T-helper 2 cell treated with Interferon-gamma antibody and Interleukin-4, amounts not matched to agents 5 μg/mL and 100 μg/mL, for 36 hours (primary cell): ENCODE measurements at regions not wholly inside any gene's neighbourhood (a gene's known extent, or its start where the extent isn't known, plus 50 kb on each side); places are given as distances from the start of the nearest gene placed in this dataset.

Source experiments
- DNase-seq: peaks from one replicate; pipeline ENCODE4 v3.0.0; 2021; ENCODE audit warnings: low spot score
- H3K27ac Mint-ChIP-seq: one replicate; pipeline ENCODE4 v1.8.0; 2021; ENCODE audit warnings: mild to moderate bottlenecking, mixed read lengths
- H3K27me3 Mint-ChIP-seq: one replicate; pipeline ENCODE4 v1.8.0; 2021; ENCODE audit warnings: low read depth, mixed read lengths
- H3K36me3 Mint-ChIP-seq: one replicate; pipeline ENCODE4 v1.8.0; 2021; ENCODE audit warnings: low read depth, mixed read lengths
- H3K4me1 Mint-ChIP-seq: one replicate; pipeline ENCODE4 v1.8.0; 2021; ENCODE audit warnings: low read depth, mixed read lengths
- H3K4me3 Mint-ChIP-seq: one replicate; pipeline ENCODE4 v1.8.0; 2022; ENCODE audit warnings: mild to moderate bottlenecking, moderate library complexity, mixed read lengths
- H3K9me3 Mint-ChIP-seq: one replicate; pipeline ENCODE4 v1.8.0; 2021; ENCODE audit warnings: mixed read lengths

DNA sequence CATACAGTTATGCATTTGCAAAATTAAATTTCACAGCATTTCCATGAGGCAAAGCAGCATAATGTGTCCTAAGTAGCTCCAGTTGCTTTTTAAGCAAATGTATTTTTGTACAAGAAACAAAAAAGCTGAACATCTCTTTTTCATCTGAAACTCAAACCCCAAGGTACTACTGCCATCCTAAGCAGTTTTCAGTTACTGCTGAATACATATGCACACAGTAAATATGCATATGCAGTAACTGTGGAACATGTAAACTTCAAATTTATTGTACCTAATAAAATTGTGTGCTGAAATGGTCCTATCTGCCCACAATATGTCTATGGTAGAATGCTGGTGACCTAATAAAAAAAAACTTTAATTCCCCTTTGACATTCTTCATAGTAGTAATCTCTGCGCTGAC, 458.6 kb upstream of the INTU start:
- H3K4me3 Mint-ChIP-seq: no peak overlapping the region
- DNase-seq: no peak
- H3K9me3 Mint-ChIP-seq: peaks cover 3% of the 10 kb centered on the region
- no peak overlapping the region for H3K27ac Mint-ChIP-seq
- no peaks in the 10 kb centered on the region for H3K36me3 Mint-ChIP-seq
- no peaks in the 10 kb centered on the region for H3K4me1 Mint-ChIP-seq
- no peaks in the 10 kb centered on the region for H3K27me3 Mint-ChIP-seq

DNA sequence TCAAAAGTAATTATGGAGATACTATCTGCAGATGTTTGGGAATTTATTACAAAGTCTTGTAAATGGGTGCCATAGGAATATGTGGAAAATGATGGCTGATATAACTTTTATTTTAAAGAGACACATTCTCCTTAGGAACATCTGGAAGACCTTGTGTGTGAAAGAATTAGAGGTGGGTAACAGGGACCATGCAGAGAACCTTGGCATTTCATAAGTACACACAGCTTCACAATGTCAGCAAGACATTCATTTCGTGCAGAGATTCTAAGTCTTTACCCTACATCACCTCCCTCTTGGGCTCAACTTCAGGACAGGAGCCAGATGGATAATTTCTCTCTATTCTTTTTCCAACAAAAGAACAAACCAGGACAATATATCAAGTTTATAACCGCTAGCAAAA, 458.1 kb upstream of the INTU start:
- H3K27me3 Mint-ChIP-seq: no peaks in the 10 kb centered on the region
- no peak for DNase-seq
- peaks cover 3% of the 10 kb centered on the region for H3K9me3 Mint-ChIP-seq
- no peak overlapping the region for H3K27ac Mint-ChIP-seq
- H3K4me1 Mint-ChIP-seq: no peaks in the 10 kb centered on the region
- H3K36me3 Mint-ChIP-seq: no peaks in the 10 kb centered on the region
- no peak overlapping the region for H3K4me3 Mint-ChIP-seq

DNA sequence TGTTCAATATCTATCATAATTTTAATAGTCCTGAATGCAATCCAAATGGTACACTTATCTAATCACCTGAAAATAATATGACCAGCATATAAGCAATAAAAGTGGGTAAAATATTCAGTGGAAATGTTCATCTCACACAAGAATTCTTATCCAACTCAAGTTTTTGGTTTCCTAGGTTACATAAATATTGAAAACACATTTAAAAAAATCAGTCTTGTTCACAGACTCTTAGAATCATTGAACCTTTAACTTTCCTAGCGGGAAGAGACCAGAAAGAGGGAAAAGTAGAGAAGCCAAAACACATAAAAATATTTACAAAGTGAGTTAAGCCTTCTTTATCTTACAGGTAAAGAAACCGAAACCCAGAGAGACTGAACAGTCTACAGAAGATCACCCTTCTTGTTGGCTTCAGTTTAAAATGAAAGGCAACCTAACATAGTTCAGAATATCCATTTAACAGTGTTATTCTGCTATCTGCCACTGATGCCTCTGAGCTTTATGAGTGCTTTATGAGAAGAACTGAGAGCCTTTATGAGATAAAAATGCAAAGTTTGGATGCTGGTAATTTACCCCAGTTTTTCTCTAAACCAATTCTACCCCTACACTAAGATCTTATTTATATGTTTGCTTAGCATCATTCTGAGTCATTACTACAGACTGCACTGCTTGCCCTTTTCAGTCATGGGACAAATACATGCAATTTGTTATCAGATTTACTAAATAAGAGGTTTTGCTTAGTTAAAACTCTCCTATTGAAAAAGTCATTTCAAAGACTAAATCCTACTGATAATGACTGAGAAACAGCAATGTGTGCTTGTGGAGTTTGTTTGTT, 453.3 kb upstream of the INTU start:
- H3K27me3 Mint-ChIP-seq: no peaks in the 10 kb centered on the region
- H3K9me3 Mint-ChIP-seq: peaks cover 12% of the 10 kb centered on the region
- no peak for DNase-seq
- H3K27ac Mint-ChIP-seq: no peak overlapping the region
- no peak overlapping the region for H3K4me3 Mint-ChIP-seq
- no peaks in the 10 kb centered on the region for H3K36me3 Mint-ChIP-seq
- H3K4me1 Mint-ChIP-seq: no peaks in the 10 kb centered on the region

DNA sequence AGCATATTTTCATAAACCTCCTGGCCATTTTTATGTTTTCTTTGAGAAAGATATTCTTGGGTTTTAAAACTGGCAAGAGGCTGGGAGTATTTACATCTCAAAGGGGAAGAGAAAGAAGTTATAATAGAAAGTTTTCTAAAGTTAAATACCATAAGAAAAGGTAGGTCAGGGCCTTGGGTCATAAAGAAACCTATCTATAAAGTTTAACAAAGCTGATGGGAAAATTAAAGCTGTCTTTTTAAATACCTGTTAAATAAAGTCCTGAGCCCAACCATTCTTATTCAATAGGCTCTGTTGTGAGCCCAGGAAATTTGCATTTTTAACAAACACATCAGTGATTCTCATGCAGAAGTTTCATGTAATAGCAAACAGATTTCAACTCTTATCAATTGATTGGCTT, 451.8 kb upstream of the INTU start:
- no peaks in the 10 kb centered on the region for H3K4me1 Mint-ChIP-seq
- no peak for DNase-seq

DNA sequence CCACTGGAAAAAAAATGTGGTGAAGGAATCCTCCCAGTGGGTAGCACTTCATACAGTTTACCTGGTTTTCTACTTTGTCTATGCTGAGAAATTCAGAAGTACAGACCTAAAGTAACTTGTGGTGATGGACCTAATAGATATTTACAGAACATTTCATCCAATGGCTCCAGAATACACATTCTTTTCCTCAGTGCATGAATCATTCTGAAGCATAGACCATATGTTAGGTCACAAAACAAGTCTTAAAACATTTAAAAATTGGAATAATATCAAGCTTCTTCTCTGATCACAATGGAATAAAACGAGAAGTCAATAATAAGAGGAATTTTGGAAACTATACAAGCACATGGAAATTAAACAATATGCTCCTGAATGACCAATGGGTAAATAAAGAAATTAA, 450.1 kb upstream of the INTU start:
- no peak overlapping the region for H3K27ac Mint-ChIP-seq
- no peak overlapping the region for H3K4me3 Mint-ChIP-seq
- H3K9me3 Mint-ChIP-seq: peaks cover 20% of the 10 kb centered on the region
- H3K36me3 Mint-ChIP-seq: no peaks in the 10 kb centered on the region
- no peaks in the 10 kb centered on the region for H3K27me3 Mint-ChIP-seq
- H3K4me1 Mint-ChIP-seq: no peaks in the 10 kb centered on the region
- no peak for DNase-seq

More for the DNA sequence above, 451.8 kb upstream of the INTU start:
- Mint-ChIP-seq H3K27me3 (no peaks in the 10 kb centered on the region), H3K36me3 (no peaks in the 10 kb centered on the region), H3K4me3 (no peak overlapping the region), H3K9me3 (peaks cover 19% of the 10 kb centered on the region), H3K27ac (no peak overlapping the region)

DNA sequence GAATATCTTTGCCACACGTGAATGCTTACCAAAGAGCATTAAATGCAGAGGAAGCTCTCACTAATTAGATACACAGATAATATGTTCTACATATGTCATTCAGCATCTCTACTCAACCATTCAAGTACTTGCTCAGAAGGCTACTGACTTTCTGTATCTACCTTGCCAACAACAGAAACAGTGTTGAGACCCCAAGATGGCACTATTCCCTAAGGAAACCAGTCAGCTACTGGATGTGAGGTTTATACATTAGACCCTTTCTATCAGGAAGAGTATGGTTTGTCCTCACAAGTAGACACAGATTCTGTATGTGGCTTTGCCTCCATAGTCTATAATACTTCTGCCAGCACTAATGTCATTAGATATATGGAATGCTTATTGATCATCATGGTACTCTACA, 443.9 kb upstream of the INTU start:
- peaks cover 16% of the 10 kb centered on the region for H3K9me3 Mint-ChIP-seq
- no peaks in the 10 kb centered on the region for H3K27me3 Mint-ChIP-seq
- H3K4me1 Mint-ChIP-seq: no peaks in the 10 kb centered on the region
- H3K4me3 Mint-ChIP-seq: no peak overlapping the region
- H3K36me3 Mint-ChIP-seq: no peaks in the 10 kb centered on the region
- no peak for DNase-seq
- H3K27ac Mint-ChIP-seq: no peak overlapping the region

DNA sequence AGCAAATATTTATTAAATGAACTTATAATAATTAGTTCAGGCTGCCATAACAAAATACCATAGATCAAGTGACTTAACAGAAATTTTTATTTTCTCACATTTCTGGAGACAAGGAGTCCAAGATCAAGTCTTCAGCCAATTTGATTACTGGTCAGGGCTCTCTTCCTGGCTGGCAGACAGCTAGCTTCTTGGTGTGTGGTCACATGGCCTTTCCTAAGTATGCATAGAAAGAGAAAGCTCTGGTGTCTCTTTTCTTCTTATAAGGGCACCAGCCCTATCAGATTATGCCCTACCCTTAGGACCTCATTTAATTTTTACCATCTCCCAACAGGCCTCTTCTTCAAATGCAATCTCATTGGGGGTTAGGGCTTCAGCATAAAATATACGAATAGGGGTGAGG, 438.5 kb upstream of the INTU start:
- DNase-seq: no peak
- Mint-ChIP-seq H3K4me1 (no peaks in the 10 kb centered on the region), H3K27ac (no peak overlapping the region), H3K27me3 (no peaks in the 10 kb centered on the region), H3K4me3 (no peak overlapping the region), H3K36me3 (no peaks in the 10 kb centered on the region), H3K9me3 (peaks cover 12% of the 10 kb centered on the region)

DNA sequence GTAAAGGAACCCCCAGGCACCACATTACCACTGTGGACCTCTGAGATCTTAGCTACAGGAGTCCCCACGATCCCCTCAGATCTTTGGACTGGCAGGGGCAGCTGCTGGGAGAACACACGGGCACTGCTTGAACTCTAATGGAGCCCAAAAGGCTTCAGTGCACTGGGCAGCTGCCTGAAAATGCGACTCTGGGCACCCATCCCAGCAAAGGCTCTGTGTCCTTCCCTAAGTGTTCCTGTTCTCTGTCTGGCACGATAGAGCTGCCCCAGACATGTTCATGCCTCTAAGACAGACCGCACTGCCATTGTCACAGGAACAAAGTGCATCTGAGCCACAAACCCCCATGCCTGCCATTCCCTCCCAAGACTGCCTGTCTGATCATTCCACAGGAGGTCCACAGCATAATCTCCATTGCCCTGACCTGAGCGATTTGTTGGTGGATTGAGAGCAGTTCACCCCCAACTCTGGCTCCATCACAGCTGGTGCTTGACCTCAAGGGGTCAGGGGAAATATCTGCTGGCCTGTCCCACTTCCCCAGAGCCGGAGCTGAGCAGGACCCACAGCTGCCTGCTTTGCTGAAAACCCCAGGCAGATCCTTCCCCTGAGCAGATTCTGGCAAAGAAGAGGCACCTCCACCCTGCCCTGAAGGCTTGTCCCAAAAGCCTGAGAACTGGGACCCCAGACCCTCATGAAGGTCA, 436.0 kb upstream of the INTU start:
- no peaks in the 10 kb centered on the region for H3K36me3 Mint-ChIP-seq
- no peak overlapping the region for H3K27ac Mint-ChIP-seq
- no peaks in the 10 kb centered on the region for H3K4me1 Mint-ChIP-seq
- H3K9me3 Mint-ChIP-seq: peaks cover 16% of the 10 kb centered on the region
- H3K4me3 Mint-ChIP-seq: no peak overlapping the region
- H3K27me3 Mint-ChIP-seq: no peaks in the 10 kb centered on the region
- no peak for DNase-seq

DNA sequence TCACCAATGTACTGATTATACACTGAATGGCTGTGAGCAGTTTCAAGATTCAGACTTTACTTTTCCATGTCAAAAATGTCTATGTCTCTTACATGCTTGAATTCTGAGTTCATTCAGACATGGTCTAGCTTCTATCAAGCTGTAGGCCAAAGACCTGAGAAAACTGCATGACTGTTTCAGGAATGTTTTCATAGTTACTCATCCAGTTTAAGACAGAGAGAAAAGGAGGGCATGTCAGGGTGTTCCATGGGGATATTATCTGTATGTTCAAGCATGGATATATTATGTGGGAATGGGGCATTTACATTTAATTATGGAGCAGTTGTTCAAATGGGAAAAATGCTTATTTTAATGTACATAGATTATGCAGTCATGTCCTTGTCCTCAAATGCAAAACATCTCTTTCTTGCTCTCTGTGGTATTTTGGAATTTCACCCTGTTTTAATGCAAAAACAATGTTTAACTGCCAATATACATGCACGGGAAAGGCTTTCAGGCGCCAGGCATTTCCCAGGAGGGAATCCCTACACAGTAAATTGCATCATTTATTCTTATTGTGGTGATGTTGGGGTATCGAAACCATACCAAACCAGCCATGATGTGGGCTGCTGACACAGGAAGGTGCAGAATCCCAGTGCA, 429.1 kb upstream of the INTU start:
- Mint-ChIP-seq H3K9me3 (peaks cover 8% of the 10 kb centered on the region), H3K36me3 (no peaks in the 10 kb centered on the region), H3K27ac (no peak overlapping the region), H3K4me3 (no peak overlapping the region), H3K4me1 (no peaks in the 10 kb centered on the region), H3K27me3 (no peaks in the 10 kb centered on the region)
- DNase-seq: no peak

DNA sequence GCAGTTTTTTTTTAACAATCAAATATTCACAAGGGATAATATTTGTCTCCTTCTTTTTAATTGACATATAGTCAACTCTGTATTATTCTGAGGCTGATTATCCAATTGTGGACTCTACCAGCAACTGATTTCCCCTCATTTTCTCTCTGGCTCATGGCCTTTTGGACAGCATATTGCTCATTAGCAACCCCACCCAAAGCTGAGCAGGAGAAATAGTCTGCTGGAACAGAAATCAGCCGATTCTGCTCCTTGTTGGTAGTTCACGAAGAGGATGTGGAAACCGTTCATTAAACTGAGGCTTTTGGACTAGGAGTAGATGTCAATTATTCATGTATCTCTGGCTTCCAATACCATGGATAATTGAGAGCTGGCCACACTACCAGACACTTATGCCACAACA, 428.4 kb upstream of the INTU start:
- Mint-ChIP-seq H3K27ac (no peak overlapping the region), H3K9me3 (peaks cover 11% of the 10 kb centered on the region), H3K4me1 (no peaks in the 10 kb centered on the region), H3K4me3 (no peak overlapping the region), H3K36me3 (no peaks in the 10 kb centered on the region), H3K27me3 (no peaks in the 10 kb centered on the region)
- no peak for DNase-seq

DNA sequence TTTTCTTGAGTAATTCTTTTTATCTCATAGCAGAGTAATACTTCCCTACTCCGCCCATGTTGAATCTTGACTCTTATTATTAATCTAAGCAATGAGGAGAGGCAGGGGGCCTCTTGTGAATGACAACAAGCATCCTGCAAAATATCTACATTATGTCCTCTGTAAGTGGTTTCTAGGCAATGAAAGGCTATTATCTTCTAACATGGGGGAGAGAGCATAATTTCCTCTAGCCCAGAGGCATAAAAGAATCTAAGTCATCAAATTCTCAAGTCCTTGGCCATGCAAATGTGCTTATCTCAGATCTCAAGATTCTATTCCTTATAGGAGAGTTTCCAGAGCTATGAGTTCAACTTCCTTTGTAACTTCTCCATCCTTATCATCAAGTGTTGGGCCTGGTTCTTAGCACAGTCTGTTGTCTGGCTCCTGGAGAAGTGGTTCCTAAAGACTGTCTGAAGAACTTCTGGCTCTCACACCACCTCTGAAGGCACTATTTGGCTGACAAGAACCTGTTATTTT, 423.1 kb upstream of the INTU start:
- no peak for DNase-seq
- no peaks in the 10 kb centered on the region for H3K36me3 Mint-ChIP-seq
- peaks cover 15% of the 10 kb centered on the region for H3K9me3 Mint-ChIP-seq
- H3K27me3 Mint-ChIP-seq: no peaks in the 10 kb centered on the region
- H3K4me1 Mint-ChIP-seq: no peaks in the 10 kb centered on the region
- H3K27ac Mint-ChIP-seq: no peak overlapping the region
- H3K4me3 Mint-ChIP-seq: no peak overlapping the region

DNA sequence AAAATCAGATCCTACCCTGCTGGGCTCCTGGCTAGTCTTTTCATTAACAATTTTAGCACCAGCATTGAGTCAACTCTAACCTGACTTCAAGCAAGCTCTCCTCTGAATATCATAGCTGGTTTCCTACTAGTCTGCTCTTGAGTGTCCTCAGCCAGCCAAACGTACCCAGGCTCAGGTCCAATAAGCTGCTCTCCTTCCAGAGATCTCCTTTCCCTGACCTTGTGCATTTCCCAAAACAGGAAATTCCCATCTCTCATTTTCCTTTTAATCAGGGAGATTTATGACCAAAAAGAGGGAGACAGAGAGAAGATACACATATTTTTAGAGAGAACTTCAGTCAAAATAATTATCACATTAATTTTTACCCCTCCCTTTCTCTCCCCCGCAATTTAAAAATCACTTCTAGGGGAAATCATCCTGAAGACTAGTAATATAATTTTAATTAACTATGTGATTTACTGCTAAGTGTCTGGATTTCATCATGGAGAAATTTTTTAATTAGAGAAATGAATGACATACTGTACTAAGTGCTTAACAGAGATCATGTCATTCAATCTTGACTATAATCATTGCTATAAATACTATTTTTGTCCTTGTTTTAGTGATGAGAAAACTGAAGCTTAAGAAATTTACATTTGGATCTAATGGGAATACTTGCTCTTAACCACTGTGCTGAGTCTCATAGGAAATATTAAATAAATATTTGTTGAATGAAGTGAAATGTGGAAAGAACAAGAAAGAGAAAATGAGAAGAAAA, 421.7 kb upstream of the INTU start:
- Mint-ChIP-seq H3K27ac (no peak overlapping the region), H3K4me3 (no peak overlapping the region), H3K4me1 (no peaks in the 10 kb centered on the region), H3K36me3 (no peaks in the 10 kb centered on the region), H3K27me3 (no peaks in the 10 kb centered on the region), H3K9me3 (peaks cover 15% of the 10 kb centered on the region)
- DNase-seq: no peak

DNA sequence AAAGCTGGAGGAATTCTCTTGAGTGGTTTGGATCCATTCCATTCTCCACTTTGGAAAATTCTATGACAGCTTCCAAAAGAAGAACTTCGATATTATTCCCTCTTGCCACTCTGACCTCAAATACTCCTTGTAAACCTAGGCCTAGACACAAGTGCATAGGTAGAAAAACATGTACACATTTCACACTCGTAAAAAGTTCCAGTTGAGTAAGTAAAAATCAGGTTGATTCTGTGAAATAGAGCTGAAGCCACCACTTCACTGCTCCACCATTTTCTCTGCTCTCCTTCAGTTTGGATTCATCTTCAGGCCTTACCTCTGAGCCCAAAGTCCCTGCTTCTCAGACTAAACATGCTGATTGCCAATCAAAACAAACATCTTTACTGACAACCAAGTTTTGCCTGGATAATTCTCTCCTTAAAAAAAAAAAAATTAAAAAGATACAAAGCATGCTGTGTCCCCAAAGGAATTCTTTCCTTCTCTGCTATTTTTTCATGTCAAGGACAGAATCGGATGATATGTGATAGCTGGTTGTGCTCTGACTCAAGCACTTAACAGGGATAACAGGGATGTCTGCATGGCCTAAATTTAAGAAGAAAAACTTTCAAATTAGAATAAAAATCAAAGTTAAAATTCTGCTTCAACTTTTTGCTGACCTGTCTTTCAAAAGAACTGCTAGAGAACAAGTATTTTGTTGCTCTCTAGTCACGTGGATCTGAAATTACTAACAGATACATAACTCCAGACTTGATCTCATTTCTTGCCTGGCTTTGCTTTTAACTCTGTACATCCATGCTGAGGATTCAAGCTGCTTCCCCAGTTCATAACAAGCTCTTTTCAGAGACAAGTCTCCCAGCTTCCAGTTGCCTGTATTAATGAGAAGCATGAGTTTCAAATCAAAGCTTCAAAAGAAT, 420.9 kb upstream of the INTU start:
- Mint-ChIP-seq H3K36me3 (no peaks in the 10 kb centered on the region), H3K27me3 (no peaks in the 10 kb centered on the region), H3K4me3 (no peak overlapping the region), H3K4me1 (no peaks in the 10 kb centered on the region), H3K27ac (no peak overlapping the region), H3K9me3 (peaks cover 11% of the 10 kb centered on the region)
- DNase-seq: no peak
